Effector memory CD4-positive, alpha-beta T cell (primary cell): ENCODE measurements at regions not wholly inside any gene's neighbourhood (a gene's known extent, or its start where the extent isn't known, plus 50 kb on each side); places are given as distances from the start of the nearest gene placed in this dataset.
"Not testable (repeated sequence)": the region's sequence is repeated elsewhere in the genome, so short reads cannot be mapped to it uniquely, and the experiment has no call there.

ENCODE experiments used
- DNase-seq, 3 donors: peaks; one replicate each; pipeline ENCODE4 v3.0.0-alpha.2; 2020
- H3K27ac ChIP-seq: 2 replicates; pipeline ENCODE4 v1.7.0; 2013; ENCODE audit warnings: mild to moderate bottlenecking, low read length, moderate library complexity; ENCODE audit not compliant: insufficient read depth, poor library complexity, severe bottlenecking
- H3K27me3 ChIP-seq: replicated peaks from 2 replicates; pipeline ENCODE4 v1.7.0; 2013; ENCODE audit warnings: mild to moderate bottlenecking, low read length; ENCODE audit not compliant: insufficient read depth, control insufficient read depth, poor library complexity, severe bottlenecking
- H3K36me3 ChIP-seq: 2 replicates; pipeline ENCODE4 v1.7.0; 2013; ENCODE audit warnings: mild to moderate bottlenecking, low read length, moderate library complexity; ENCODE audit not compliant: control insufficient read depth, insufficient read depth
- H3K4me1 ChIP-seq: 2 replicates; pipeline ENCODE4 v1.7.0; 2013; ENCODE audit warnings: low read length, mild to moderate bottlenecking; ENCODE audit not compliant: control insufficient read depth, insufficient read depth, poor library complexity, severe bottlenecking
- H3K4me3 ChIP-seq: 2 replicates; pipeline ENCODE4 v1.7.0; 2013; ENCODE audit warnings: low read length, low read depth, mild to moderate bottlenecking; ENCODE audit not compliant: insufficient read depth, poor library complexity, severe bottlenecking
- H3K9me3 ChIP-seq: 2 replicates; pipeline ENCODE4 v1.7.0; 2013; ENCODE audit warnings: mild to moderate bottlenecking, low read length, moderate library complexity; ENCODE audit not compliant: control insufficient read depth

- H3K27me3 ChIP-seq: no peaks in the 10 kb centered on the region
- H3K9me3 ChIP-seq: no peaks in the 10 kb centered on the region
- DNase-seq: no peak
- no peaks in the 10 kb centered on the region for H3K4me1 ChIP-seq
- no peak overlapping the region for H3K4me3 ChIP-seq
- no peak overlapping the region for H3K27ac ChIP-seq
- H3K36me3 ChIP-seq: no peaks in the 10 kb centered on the region
Measured at GRCh38 chr5:109566361-109566760, 123.4 kb upstream of the MAN2A1 start.

DNA sequence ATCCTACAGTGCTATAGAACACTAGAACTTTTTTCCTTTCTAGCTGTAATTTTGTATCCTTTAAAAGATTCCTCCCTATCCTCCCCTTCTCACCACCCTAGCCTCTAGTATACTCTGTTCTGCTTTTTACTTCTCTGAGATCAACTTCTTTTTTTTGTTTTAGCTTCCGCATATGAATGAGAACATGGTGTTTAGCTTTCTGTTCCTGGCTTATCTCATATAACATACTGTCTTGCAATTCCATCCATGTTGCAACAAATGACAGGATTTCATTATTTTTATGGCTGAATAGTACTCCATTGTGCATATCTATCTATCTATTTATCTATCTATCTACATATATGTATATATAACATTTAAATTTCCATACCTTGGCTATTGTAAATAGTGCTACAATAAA is 126.0 kb upstream of the MAN2A1 start:
- no peaks in the 10 kb centered on the region for H3K36me3 ChIP-seq
- H3K4me3 ChIP-seq: no peak overlapping the region
- no peak for DNase-seq
- no peaks in the 10 kb centered on the region for H3K4me1 ChIP-seq
- no peaks in the 10 kb centered on the region for H3K27me3 ChIP-seq
- H3K9me3 ChIP-seq: no peaks in the 10 kb centered on the region
- no peak overlapping the region for H3K27ac ChIP-seq

- H3K4me3 ChIP-seq: no peak overlapping the region
- H3K36me3 ChIP-seq: no peaks in the 10 kb centered on the region
- DNase-seq: no peak
- no peaks in the 10 kb centered on the region for H3K4me1 ChIP-seq
- no peaks in the 10 kb centered on the region for H3K27me3 ChIP-seq
- no peaks in the 10 kb centered on the region for H3K9me3 ChIP-seq
- H3K27ac ChIP-seq: no peak overlapping the region
Measured at GRCh38 chr5:109563189-109563588, 126.5 kb upstream of the MAN2A1 start.

DNA sequence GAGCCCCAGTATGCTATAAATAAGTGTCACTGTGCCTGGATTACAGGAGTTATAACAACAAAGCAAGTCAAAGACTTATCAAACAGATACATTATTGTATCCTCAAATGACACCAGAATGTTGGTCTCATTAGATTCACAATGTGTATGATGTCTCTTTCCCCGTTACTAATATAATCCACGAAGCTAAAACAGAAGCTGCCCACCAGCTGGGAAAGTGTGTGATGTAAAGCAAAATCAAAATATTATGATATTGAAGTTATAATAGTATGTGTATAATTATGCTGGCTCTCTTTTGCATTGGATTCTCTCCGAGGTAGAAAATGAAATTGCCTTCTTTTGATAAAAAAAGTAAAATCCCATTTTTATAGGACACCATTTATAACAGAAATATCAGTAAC is 127.3 kb upstream of the MAN2A1 start:
- Histone ChIP-seq H3K9me3 (no peaks in the 10 kb centered on the region), H3K36me3 (no peaks in the 10 kb centered on the region), H3K4me1 (no peaks in the 10 kb centered on the region), H3K27ac (no peak overlapping the region), H3K4me3 (no peak overlapping the region), H3K27me3 (no peaks in the 10 kb centered on the region)
- no peak for DNase-seq

DNA sequence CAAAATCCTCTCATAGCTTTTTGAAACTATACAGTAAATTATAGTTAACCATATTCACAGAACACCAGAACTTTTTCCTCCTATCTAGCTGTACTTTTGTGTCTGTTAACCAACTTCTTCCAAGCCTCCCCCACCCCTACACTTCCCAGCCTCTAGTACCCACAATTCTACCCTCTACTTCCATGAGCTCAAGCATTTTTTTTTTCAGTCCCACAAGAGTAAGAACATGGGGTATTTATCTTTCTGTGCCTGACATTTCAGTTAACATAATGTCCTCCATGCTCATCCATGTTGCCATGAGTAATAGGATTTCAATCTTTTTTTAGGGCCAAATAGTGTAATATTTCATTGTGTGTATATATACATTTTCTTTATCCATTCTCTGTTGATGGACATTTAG is 128.3 kb upstream of the MAN2A1 start:
- no peaks in the 10 kb centered on the region for H3K9me3 ChIP-seq
- no peaks in the 10 kb centered on the region for H3K4me1 ChIP-seq
- H3K27me3 ChIP-seq: no peaks in the 10 kb centered on the region
- H3K36me3 ChIP-seq: no peaks in the 10 kb centered on the region
- no peak for DNase-seq
- H3K4me3 ChIP-seq: no peak overlapping the region
- no peak overlapping the region for H3K27ac ChIP-seq

- no peaks in the 10 kb centered on the region for H3K9me3 ChIP-seq
- H3K4me1 ChIP-seq: no peaks in the 10 kb centered on the region
- H3K36me3 ChIP-seq: no peaks in the 10 kb centered on the region
- H3K4me3 ChIP-seq: no peak overlapping the region
- H3K27me3 ChIP-seq: no peaks in the 10 kb centered on the region
- DNase-seq: no peak
- H3K27ac ChIP-seq: no peak overlapping the region
Measured at GRCh38 chr5:109560554-109560953, 129.2 kb upstream of the MAN2A1 start.

GRCh38 chr5:109558952-109559351 is 130.8 kb upstream of the MAN2A1 start:
- no peaks in the 10 kb centered on the region for H3K4me1 ChIP-seq
- no peak overlapping the region for H3K27ac ChIP-seq
- DNase-seq: no peak
- no peaks in the 10 kb centered on the region for H3K36me3 ChIP-seq
- H3K4me3 ChIP-seq: no peak overlapping the region
- H3K27me3 ChIP-seq: no peaks in the 10 kb centered on the region
- H3K9me3 ChIP-seq: no peaks in the 10 kb centered on the region

DNA sequence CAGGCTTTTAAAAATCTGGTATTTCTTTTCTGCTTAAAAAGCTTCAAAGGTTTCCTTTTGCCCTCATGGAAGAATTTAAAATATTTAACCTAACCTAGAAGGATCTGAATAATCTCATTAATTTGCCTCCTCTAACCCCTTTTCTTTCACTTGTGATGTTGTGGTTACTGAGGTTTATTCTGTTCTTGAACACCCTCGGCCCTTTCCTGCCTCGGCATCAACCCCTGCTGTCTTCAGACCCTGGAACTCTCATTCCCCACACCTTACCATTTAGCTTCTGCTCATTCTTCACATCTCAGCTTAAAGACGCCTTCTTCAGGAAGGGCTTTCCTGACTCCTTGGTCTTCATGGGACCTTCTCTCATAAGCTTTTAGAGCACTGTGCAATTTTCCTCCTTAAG is 131.4 kb upstream of the MAN2A1 start:
- Histone ChIP-seq H3K27me3 (no peaks in the 10 kb centered on the region), H3K36me3 (no peaks in the 10 kb centered on the region), H3K9me3 (no peaks in the 10 kb centered on the region), H3K27ac (no peak overlapping the region), H3K4me3 (no peak overlapping the region), H3K4me1 (no peaks in the 10 kb centered on the region)
- no peak for DNase-seq

- H3K4me1 ChIP-seq: no peaks in the 10 kb centered on the region
- no peak overlapping the region for H3K4me3 ChIP-seq
- H3K9me3 ChIP-seq: no peaks in the 10 kb centered on the region
- no peak for DNase-seq
- no peak overlapping the region for H3K27ac ChIP-seq
- H3K36me3 ChIP-seq: no peaks in the 10 kb centered on the region
- no peaks in the 10 kb centered on the region for H3K27me3 ChIP-seq
Measured at GRCh38 chr5:109553846-109554245, 135.9 kb upstream of the MAN2A1 start.

- DNase-seq, H3K4me1 ChIP-seq, H3K27me3 ChIP-seq, H3K9me3 ChIP-seq, H3K4me3 ChIP-seq, H3K36me3 ChIP-seq, H3K27ac ChIP-seq: not testable (repeated sequence)
Measured at GRCh38 chr5:109551234-109551633, 138.5 kb upstream of the MAN2A1 start.

DNA sequence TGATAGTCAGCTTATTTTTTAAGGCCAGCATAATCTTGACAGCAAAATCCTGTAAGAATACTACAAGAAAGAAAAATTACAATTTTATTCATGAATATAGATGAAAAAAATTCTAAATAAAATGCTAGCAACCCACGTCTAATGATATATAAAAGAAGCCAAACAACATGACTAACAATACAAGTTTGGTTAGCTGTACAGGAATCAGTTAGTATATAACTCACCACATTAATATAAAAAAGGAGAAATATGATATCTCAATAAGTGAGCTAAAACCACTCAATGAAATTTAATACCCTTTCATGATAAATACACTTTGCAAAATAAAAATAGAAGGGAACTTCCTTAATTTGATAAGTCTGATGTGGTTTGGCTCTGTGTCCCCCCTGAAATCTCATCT is 139.7 kb upstream of the MAN2A1 start:
- Histone ChIP-seq H3K36me3 (no peaks in the 10 kb centered on the region), H3K4me1 (no peaks in the 10 kb centered on the region), H3K27me3 (no peaks in the 10 kb centered on the region), H3K27ac (no peak overlapping the region), H3K9me3 (no peaks in the 10 kb centered on the region), H3K4me3 (no peak overlapping the region)
- DNase-seq: no peak
